CD4-positive, alpha-beta T cell treated with Interleukin-10 for 1 hour (primary cell): ENCODE measurements at regions not wholly inside any gene's neighbourhood (a gene's known extent, or its start where the extent isn't known, plus 50 kb on each side); places are given as distances from the start of the nearest gene placed in this dataset.

Experiments used
- DNase-seq: peaks from one replicate; pipeline ENCODE4 v3.0.0-alpha.2; 2020

- DNase-seq = no peak
Measured at GRCh38 chr5:2602451-2603271, 148.8 kb downstream of the IRX2 start.

- DNase-seq = no peak
Measured at GRCh38 chr5:2598503-2598902, 153.0 kb downstream of the IRX2 start.

- no peak for DNase-seq
Measured at GRCh38 chr5:2594701-2595100, 156.8 kb downstream of the IRX2 start.

GRCh38 chr5:2592766-2593165 is 158.7 kb downstream of the IRX2 start:
- no peak for DNase-seq

GRCh38 chr5:2591777-2592453 is 159.6 kb downstream of the IRX2 start:
- DNase-seq = no peak

GRCh38 chr5:2588850-2589501 is 162.5 kb downstream of the IRX2 start:
- DNase-seq = no peak

GRCh38 chr5:2587189-2588031 is 164.1 kb downstream of the IRX2 start:
- DNase-seq = no peak

GRCh38 chr5:2586016-2586715 is 165.3 kb downstream of the IRX2 start:
- DNase-seq = no peak

- no peak for DNase-seq
Measured at GRCh38 chr5:2584579-2585269, 166.8 kb downstream of the IRX2 start.

GRCh38 chr5:2582507-2582906 is 169.0 kb downstream of the IRX2 start:
- DNase-seq = no peak

GRCh38 chr5:2582106-2582505 is 169.4 kb downstream of the IRX2 start:
- no peak for DNase-seq

- DNase-seq = no peak
Measured at GRCh38 chr5:2581418-2581817, 170.1 kb downstream of the IRX2 start.

- DNase-seq = no peak
Measured at GRCh38 chr5:2579126-2579525, 172.4 kb downstream of the IRX2 start.

- no peak for DNase-seq
Measured at GRCh38 chr5:2577312-2578036, 174.0 kb downstream of the IRX2 start.

- no peak for DNase-seq
Measured at GRCh38 chr5:2576823-2577222, 174.7 kb downstream of the IRX2 start.

GRCh38 chr5:2575871-2576270 is 175.6 kb downstream of the IRX2 start:
- DNase-seq = no peak

GRCh38 chr5:2575292-2575691 is 176.2 kb downstream of the IRX2 start:
- DNase-seq = no peak

GRCh38 chr5:2574155-2574554 is 177.3 kb downstream of the IRX2 start:
- DNase-seq = no peak

- DNase-seq = no peak
Measured at GRCh38 chr5:2570586-2570985, 180.9 kb downstream of the IRX2 start.

GRCh38 chr5:2569774-2570542 is 181.5 kb downstream of the IRX2 start:
- DNase-seq = no peak
